Effector CD4-positive, alpha-beta T cell (primary cell): ENCODE measurements at regions not wholly inside any gene's neighbourhood (a gene's known extent, or its start where the extent isn't known, plus 50 kb on each side); places are given as distances from the start of the nearest gene placed in this dataset.
"Not testable (repeated sequence)": the region's sequence is repeated elsewhere in the genome, so short reads cannot be mapped to it uniquely, and the experiment has no call there.

Source experiments
- DNase-seq: peaks from one replicate; pipeline ENCODE4 v3.0.0-alpha.2; 2020

- no peak for DNase-seq
Observed at GRCh38 chr3:106029954-106030626, 161.3 kb upstream of the CBLB start.

GRCh38 chr3:106030627-106030963, 161.8 kb upstream of the CBLB start:
- DNase-seq = no peak

DNA sequence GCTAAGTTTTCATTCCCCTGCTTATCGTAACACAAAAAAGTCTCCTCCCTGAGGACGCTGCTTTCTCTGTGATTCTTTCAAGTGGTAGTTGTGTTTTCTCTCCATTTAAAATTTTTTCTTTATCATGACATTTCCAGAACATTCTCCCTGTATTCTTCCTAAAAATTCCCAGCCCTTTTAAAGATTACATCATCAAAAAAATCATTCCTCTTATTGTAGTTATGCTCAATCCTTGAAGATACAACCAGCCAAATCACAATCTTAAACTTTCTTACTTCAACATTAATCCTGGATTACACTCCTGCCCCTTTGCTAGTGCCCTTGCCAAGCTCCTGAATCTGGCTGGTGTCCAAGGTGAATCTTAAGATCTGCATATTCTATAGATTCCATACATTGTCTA, 163.7 kb upstream of the CBLB start:
- DNase-seq = no peak

- no peak for DNase-seq
Observed at GRCh38 chr3:106033654-106034053, 164.8 kb upstream of the CBLB start.

DNA sequence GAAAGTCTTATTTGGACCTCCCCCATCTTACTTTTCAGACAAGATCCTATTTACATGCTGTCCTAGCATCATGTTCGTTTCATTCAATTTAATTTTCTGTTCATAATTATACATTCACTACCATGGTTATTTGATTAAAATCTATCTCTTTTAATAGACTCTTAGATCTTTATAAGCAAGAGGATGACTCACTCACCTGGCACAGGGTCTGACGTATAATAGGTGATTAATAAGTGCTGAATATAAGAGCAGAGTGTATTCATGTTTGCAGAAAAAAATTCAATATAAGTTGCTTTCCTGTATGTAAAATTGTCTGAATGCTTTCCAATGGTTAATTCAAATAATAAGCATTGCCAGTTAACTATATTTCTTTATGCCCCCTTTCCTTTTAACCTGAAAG, 165.5 kb upstream of the CBLB start:
- no peak for DNase-seq

GRCh38 chr3:106035619-106036018, 166.8 kb upstream of the CBLB start:
- no peak for DNase-seq

GRCh38 chr3:106036696-106037095, 167.9 kb upstream of the CBLB start:
- no peak for DNase-seq

- DNase-seq = no peak
Observed at GRCh38 chr3:106047221-106047620, 178.4 kb upstream of the CBLB start.

DNA sequence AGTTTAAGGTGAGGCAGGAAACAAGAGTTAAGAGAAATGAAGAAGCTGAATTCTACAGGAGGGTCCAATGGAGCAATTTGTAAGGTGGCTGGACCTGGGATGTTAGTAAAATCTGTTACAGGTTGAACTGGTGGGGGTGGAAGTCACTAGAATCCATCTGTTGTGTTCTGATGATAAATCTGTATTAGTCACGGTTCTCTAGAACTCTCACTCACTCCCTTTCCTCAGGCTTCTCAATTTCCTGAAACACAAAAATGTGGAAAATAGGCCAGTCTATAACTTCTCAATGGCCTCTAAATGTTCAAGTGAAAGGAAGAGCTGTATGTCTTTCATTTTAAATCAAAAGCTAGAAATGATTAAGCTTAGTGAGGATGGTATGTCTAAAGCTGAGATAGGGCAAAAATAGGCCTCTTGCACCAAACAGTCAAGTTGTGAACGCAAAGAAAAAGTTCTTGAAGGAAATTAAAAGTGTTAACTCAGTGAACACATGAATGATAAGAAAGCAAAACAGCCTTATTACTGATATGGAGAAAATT, 180.2 kb upstream of the CBLB start:
- DNase-seq = no peak

- DNase-seq = no peak
Observed at GRCh38 chr3:106049821-106050220, 181.0 kb upstream of the CBLB start.

- DNase-seq = no peak
Observed at GRCh38 chr3:106056931-106057330, 188.1 kb upstream of the CBLB start.

DNA sequence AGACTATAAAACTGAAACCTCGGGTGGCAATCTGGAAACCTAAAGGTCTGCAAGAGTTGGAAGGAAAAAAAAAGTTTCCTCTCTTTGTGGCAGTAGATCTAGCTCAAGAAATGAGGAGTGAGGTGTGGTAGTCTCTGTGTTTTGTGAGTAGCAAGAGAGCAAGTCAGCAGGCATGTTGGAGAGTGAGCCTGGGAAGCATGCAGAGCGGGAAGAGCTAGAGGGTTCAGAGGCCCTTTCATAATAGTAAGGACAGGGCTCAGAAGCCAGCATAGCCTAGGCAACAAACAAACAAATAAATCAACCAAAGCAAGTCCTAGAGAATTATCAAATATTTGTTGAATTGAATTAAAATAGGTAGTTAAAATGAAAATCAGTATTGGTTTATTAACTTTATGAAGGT, 189.7 kb upstream of the CBLB start:
- no peak for DNase-seq

GRCh38 chr3:106059953-106060517, 191.2 kb upstream of the CBLB start:
- DNase-seq = no peak

DNA sequence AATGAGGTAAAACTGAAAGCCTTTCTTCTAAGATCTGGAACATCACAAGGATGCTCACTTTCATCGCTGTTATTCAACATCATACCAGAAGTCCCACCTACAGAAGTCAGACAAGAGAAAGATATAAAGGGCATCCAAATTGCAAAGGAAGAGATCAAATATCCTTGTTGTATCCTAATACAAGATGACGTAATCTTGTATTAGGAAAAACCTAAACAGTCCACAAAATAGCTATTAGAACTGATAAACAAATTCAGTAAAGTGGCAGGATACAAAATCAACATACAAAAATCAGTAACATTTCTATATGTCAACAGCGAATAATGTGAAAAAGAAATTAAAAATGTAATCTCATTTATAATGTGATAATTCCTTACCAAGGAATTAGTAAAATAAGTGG, 195.1 kb upstream of the CBLB start:
- no peak for DNase-seq

DNA sequence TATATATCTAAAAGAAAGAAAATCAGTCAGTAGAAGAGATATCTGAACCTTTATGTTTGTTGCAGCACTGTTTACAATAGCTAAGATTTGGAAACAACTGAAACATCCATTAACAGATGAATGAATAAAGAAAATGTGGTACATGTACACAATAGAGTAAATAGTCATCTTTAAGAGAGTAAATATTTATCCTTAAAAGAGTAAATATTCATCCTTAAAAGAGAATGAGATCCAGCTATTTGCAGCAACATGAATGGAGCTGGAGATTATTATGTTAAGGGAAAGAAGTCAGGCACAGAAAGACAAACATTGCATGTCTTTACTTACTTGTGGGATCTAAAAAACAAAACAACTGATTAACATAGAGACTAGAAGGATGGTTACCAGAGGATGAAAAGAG, 197.0 kb upstream of the CBLB start:
- DNase-seq = no peak

DNA sequence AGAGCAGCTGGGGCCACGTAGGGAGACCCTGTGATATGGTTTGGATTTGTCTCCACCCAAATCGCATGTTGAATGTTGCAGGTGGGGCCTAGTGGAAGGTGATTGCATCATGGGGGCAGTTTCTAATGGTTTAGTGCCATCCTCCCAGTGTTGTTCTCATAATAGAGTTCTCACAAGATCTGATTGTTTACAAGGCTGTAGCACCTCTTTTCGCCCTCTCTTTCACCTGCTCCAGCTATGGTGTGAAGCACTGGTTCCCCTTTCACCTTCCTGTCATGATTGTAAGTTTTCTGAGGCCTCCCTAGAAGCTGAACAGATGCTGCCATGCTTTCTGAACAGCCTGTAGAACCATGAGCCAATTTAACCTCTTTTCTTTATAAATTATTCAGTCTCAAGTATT, 198.9 kb upstream of the CBLB start:
- DNase-seq = no peak

DNA sequence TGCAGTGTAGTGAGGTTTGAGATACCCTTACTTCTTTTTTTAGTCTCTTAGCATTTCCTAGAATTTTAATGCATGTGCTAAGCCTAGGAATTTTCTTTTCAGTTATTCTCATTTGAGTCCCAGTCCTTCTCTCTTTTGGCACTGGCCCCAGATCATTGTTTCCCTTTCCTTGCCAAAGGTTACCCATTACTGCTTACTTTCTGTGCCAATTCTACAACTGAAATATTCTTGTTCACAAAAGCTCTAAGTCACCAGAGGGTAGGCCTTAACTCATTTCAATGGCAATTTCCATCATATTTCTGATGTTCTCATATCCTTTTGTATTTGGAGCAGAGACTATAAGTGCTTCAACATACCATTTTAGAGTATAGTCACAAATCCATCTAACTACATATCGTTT, 199.6 kb upstream of the CBLB start:
- no peak for DNase-seq

DNA sequence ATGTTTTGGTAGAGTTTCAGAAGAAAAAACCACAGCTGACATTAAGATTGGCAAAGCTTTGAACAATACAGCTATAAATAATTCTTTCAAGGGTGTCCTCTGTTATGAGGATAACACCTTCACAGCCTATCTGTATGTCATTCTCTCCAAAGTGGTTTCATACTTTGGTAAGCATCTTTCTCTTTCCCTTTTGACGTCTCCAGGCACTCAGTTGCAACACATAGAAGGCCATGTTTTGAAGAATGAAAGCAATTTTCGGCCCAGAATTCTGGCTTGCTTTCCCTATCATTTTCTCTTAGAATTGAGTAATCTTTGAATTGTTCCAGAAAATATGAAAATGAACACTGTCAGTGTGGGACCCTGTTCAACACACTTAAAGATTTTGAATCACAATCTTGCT, 200.0 kb upstream of the CBLB start:
- no peak for DNase-seq

DNA sequence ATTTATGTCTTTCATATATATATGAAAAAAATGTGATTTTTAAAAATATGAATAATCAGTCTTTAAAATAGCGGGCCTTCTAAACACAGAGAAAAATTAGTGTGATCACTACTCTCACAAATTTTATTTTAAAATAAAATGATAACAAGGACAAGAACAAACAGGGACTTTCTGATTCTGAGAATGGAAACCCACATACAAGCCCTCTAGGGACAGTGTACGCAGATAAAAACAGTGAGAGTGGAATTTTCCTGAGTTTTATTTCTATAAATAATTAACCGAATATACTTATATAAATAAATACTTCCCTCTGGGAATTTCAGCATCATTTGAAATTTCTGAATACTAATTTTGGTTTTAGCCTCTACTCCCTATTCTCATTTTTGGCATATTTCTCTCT, 201.4 kb upstream of the CBLB start:
- no peak for DNase-seq

GRCh38 chr3:106071306-106071705, 202.5 kb upstream of the CBLB start:
- DNase-seq = no peak

DNA sequence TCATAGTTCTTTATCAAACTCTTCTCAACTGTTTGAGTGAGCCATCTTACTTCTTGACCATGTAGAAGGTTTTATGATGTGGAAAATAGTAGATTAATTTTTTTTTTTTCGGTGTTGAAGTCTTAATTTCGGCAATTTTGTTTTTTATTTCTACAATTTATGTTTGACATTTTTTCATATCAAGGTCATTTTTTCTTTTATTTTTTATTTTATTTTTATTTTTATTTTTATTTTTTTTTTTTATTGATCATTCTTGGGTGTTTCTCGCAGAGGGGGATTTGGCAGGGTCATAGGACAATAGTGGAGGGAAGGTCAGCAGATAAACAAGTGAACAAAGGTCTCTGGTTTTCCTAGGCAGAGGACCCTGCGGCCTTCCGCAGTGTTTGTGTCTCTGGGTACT, 203.8 kb upstream of the CBLB start:
- not testable (repeated sequence) for DNase-seq

GRCh38 chr3:106073806-106074205, 205.0 kb upstream of the CBLB start:
- DNase-seq = not testable (repeated sequence)

- DNase-seq = not testable (repeated sequence)
Observed at GRCh38 chr3:106075731-106076130, 206.9 kb upstream of the CBLB start.

GRCh38 chr3:106078635-106079034, 209.8 kb upstream of the CBLB start:
- DNase-seq = no peak

DNA sequence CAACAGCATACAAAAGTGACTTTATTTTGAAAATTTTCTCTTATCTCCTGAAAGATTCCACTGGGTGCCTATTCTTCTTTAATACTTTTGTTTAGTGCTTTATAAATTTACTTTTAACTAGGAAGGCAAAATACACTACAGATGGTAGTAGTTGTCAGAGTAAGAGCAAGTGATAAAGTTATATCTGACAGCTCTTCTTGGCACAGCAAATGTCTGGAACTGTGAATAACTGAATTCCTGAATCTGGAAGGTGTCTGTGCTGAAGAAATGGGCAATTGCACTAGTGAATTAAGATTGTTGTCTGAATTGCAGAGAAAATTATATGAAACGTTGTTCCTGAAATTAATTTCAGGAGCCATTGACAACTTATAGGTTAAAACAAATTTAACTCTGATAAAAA, 213.8 kb upstream of the CBLB start:
- no peak for DNase-seq
